ENCODE measurements at regions not wholly inside any gene's neighbourhood (a gene's known extent, or its start where the extent isn't known, plus 50 kb on each side); places are given as distances from the start of the nearest gene placed in this dataset.
"Not testable (repeated sequence)": the region's sequence is repeated elsewhere in the genome, so short reads cannot be mapped to it uniquely, and the experiment has no call there.

GRCh38 chr14:106010783-106011182 is 484.4 kb downstream of the TMEM121 start:
- Histone ChIP-seq H3K9me3 (no peaks in the 10 kb centered on the region), H3K36me3 (no peaks in the 10 kb centered on the region), H3K4me1 (no peaks in the 10 kb centered on the region), H3K4me3 (no peak overlapping the region), H3K27ac (no peak overlapping the region), H3K27me3 (peaks cover 16% of the 10 kb centered on the region)
- no peak for TF ChIP-seq EP300 (IDR thresholded peaks at IDR 0.05)
- no peak for TF ChIP-seq POLR2AphosphoS5 (IDR thresholded peaks at IDR 0.05)
- TF ChIP-seq CTCF (IDR thresholded peaks at IDR 0.05): no peak
- 57% methylated on average over 4 of the region's 4 CpGs for WGBS
- no peak for DNase-seq (ENCODE audit: low spot score in 2 of 2)

- H3K36me3 ChIP-seq; H3K4me1 ChIP-seq; H3K27ac ChIP-seq; DNase-seq (ENCODE audit: low spot score in 2 of 2); H3K9me3 ChIP-seq; H3K4me3 ChIP-seq: not testable (repeated sequence)
- 12% methylated on average over 5 of the region's 22 CpGs for WGBS
- peaks cover 14% of the 10 kb centered on the region for H3K27me3 ChIP-seq
- TF ChIP-seq CTCF (IDR thresholded peaks at IDR 0.05): peak in 1 of 2 donors; percentile 15
Measured at GRCh38 chr14:106011631-106012360, 485.4 kb downstream of the TMEM121 start.

DNA sequence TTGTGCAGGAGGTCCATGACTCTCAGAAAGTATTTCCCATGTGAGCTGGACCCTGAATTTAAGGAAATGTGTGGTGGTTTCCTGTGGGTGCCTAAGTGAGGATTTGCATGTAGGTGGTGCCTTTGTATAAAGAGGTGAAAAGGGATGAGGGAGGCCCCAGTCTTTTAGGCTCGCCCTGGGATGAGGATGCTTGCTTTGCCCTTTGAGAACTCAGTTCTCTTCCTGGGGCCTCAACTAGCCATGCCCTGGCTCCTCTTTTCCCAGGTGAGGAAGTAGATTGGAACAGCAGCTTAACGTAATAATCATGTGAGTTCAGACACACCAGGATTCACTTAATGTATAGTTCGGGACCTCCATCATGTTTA is 486.0 kb downstream of the TMEM121 start:
- H3K27ac ChIP-seq: not testable (repeated sequence)

GRCh38 chr14:106013879-106014376 is 487.5 kb downstream of the TMEM121 start:
- TF ChIP-seq POLR2AphosphoS5 (IDR thresholded peaks at IDR 0.05) (no peak), POLR2A (IDR thresholded peaks at IDR 0.05) (no peak), EP300 (IDR thresholded peaks at IDR 0.05) (no peak), CTCF (IDR thresholded peaks at IDR 0.05) (no peak)
- DNase-seq (ENCODE audit: low spot score in 2 of 2): no peak
- Histone ChIP-seq H3K4me3 (no peak overlapping the region), H3K36me3 (no peaks in the 10 kb centered on the region), H3K4me1 (no peaks in the 10 kb centered on the region), H3K27ac (no peak overlapping the region), H3K27me3 (peaks cover 4% of the 10 kb centered on the region), H3K9me3 (no peaks in the 10 kb centered on the region)
- 59% methylated on average over 6 of the region's 6 CpGs for WGBS

More for the DNA sequence above, 486.0 kb downstream of the TMEM121 start:
- not testable (repeated sequence) for H3K4me3 ChIP-seq; H3K4me1 ChIP-seq; H3K36me3 ChIP-seq; H3K9me3 ChIP-seq; DNase-seq (ENCODE audit: low spot score in 2 of 2)
- WGBS: 82% methylated on average over 3 of the region's 3 CpGs
- peaks cover 11% of the 10 kb centered on the region for H3K27me3 ChIP-seq

- not testable (repeated sequence) for DNase-seq (ENCODE audit: low spot score in 2 of 2); H3K4me3 ChIP-seq; H3K27ac ChIP-seq; H3K9me3 ChIP-seq; H3K4me1 ChIP-seq; H3K27me3 ChIP-seq; H3K36me3 ChIP-seq
- 80% methylated on average over 1 of the region's 3 CpGs for WGBS
Measured at GRCh38 chr14:106017952-106018351, 491.6 kb downstream of the TMEM121 start.

DNA sequence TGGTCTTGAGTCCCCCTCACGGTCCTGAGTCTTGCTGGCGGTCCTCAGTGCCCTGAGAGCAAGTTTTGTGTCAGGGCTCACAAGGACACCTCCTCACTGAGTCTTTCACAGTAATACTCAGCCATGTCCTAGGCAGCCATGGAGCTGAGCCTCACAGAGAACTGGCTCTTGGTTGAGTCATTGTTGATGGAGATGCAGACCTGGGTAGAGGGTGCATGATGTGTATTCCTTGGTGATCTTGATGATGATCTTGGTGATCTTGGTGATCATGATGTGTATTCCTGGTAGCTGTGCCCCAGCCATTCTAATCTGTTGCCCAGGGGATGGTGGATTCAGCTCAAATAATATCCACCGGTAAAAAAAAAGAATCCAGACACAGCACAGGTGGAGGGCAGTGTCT is 495.4 kb downstream of the TMEM121 start:
- no peak for TF ChIP-seq POLR2AphosphoS5 (IDR thresholded peaks at IDR 0.05)
- no peak for TF ChIP-seq EP300 (IDR thresholded peaks at IDR 0.05)
- TF ChIP-seq CTCF (IDR thresholded peaks at IDR 0.05): no peak
- no peak for TF ChIP-seq POLR2A (IDR thresholded peaks at IDR 0.05)
- Histone ChIP-seq H3K27ac (no peak overlapping the region), H3K9me3 (no peaks in the 10 kb centered on the region), H3K27me3 (no peaks in the 10 kb centered on the region), H3K4me3 (no peak overlapping the region), H3K36me3 (no peaks in the 10 kb centered on the region), H3K4me1 (no peaks in the 10 kb centered on the region)
- no peak for DNase-seq (ENCODE audit: low spot score in 2 of 2)
- WGBS: 69% methylated on average over 2 of the region's 3 CpGs

DNA sequence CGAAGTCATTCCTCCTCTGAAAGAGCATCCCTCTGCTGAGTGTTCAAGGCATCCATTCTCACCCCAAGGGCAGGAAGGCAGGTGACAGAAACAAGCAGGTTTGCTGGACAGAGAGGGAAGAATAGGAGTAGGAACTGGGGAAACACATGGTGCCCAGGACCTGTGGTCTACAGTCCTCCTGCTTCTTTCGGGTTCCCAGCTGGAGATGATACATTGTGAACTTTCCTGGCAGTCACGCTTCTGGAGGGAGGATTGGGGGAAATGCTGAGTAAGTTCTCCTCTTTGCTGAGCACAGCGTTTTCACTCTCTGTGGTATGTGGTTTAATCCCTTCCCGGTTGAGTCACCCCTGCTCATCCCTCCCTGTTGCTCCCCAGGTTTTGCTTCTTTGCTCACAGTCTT is 496.3 kb downstream of the TMEM121 start:
- not testable (repeated sequence) for H3K9me3 ChIP-seq; H3K36me3 ChIP-seq; H3K4me1 ChIP-seq; H3K4me3 ChIP-seq; H3K27me3 ChIP-seq; DNase-seq (ENCODE audit: low spot score in 2 of 2); H3K27ac ChIP-seq
- 59% methylated on average over 5 of the region's 5 CpGs for WGBS
